ENCODE measurements at regions not wholly inside any gene's neighbourhood (a gene's known extent, or its start where the extent isn't known, plus 50 kb on each side); places are given as distances from the start of the nearest gene placed in this dataset.

DNA sequence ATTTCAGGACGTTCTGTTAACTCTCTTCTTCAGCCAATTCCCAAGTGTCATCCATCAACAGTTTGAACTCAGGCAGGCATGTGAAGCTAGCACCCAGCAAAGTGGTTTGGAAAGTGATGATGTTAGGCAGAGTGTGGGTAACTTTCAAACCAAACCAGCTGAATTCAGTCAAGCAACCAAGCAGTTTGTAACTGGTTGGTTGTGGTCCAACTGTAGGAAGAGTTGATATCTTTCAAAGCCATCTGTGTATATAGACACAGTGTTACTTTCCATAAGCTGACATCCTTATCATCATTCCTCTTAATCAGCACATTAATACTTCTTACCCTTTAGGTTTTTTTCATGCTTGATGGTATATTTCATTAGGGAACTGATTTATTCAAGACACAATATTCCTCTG, 72.2 kb upstream of the NUPR2 start:
- intact Hi-C loops (cut with micrococcal nuclease; ENCODE audit: unreplicated experiment): no loop called here
- TF ChIP-seq, protein P1, sequence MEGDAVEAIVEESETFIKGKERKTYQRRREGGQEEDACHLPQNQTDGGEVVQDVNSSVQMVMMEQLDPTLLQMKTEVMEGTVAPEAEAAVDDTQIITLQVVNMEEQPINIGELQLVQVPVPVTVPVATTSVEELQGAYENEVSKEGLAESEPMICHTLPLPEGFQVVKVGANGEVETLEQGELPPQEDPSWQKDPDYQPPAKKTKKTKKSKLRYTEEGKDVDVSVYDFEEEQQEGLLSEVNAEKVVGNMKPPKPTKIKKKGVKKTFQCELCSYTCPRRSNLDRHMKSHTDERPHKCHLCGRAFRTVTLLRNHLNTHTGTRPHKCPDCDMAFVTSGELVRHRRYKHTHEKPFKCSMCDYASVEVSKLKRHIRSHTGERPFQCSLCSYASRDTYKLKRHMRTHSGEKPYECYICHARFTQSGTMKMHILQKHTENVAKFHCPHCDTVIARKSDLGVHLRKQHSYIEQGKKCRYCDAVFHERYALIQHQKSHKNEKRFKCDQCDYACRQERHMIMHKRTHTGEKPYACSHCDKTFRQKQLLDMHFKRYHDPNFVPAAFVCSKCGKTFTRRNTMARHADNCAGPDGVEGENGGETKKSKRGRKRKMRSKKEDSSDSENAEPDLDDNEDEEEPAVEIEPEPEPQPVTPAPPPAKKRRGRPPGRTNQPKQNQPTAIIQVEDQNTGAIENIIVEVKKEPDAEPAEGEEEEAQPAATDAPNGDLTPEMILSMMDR (conservative IDR thresholded peaks at IDR 0.05; ENCODE audit: low read depth, low read length): no peak
- TF ChIP-seq EZH2 (IDR thresholded peaks at IDR 0.05; ENCODE audit: borderline replicate concordance, low read depth, low read length, poor library complexity, severe bottlenecking): no peak

DNA sequence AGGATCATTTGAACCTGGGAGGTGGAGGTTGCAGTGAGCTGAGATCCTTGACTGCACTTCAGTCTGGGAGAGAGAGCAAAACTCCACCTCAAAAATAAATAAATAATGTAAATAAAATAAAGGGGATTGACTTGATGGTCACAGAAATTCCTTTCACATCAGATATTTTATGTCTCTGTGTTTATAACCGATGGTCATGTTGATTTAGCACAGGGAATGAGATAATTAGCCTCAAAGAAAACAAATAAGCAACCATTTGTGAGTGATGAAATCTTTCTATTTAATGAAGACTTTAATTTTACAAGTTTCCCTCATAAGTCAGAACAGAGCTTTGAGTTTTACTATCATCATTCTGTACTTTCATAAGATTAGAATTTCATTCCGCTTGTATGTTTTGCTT, 64.8 kb upstream of the NUPR2 start:
- POLR2A ChIA-PET (ENCODE audit: low non-redundant PET): no interaction called here
- TF ChIP-seq, protein P1 (conservative IDR thresholded peaks at IDR 0.05; ENCODE audit: low read depth, low read length): no peak
- no peak for TF ChIP-seq EZH2 (IDR thresholded peaks at IDR 0.05; ENCODE audit: borderline replicate concordance, low read depth, low read length, poor library complexity, severe bottlenecking)
- Histone ChIP-seq H3K4me3 (ENCODE audit: low read depth, low read length, poor library complexity, severe bottlenecking) (no peak overlapping the region), H3K27ac (ENCODE audit: low read depth, low read length, poor library complexity, severe bottlenecking) (no peak overlapping the region), H3K9me3 (ENCODE audit: low read depth, low read length, poor library complexity, severe bottlenecking) (no peaks in the 10 kb centered on the region), H3K4me1 (ENCODE audit: insufficient read depth, low read length, poor library complexity, severe bottlenecking) (no peaks in the 10 kb centered on the region), H3K36me3 (ENCODE audit: insufficient read depth, low read length, poor library complexity, severe bottlenecking) (no peaks in the 10 kb centered on the region), H3K27me3 (replicated peaks; ENCODE audit: insufficient read depth, low read depth, low read length, poor library complexity) (no peaks in the 10 kb centered on the region)
- CTCF ChIA-PET: no interaction called here
- DNase-seq (ENCODE audit: low spot score): no peak
- BruUV-seq (replicated peaks): no TSS peak
- intact Hi-C loops (cut with micrococcal nuclease; ENCODE audit: unreplicated experiment): no loop called here

More for the DNA sequence above, 72.2 kb upstream of the NUPR2 start:
- Histone ChIP-seq H3K9me3 (ENCODE audit: low read depth, low read length, poor library complexity, severe bottlenecking) (no peaks in the 10 kb centered on the region), H3K27ac (ENCODE audit: low read depth, low read length, poor library complexity, severe bottlenecking) (no peak overlapping the region), H3K27me3 (replicated peaks; ENCODE audit: insufficient read depth, low read depth, low read length, poor library complexity) (no peaks in the 10 kb centered on the region), H3K4me1 (ENCODE audit: insufficient read depth, low read length, poor library complexity, severe bottlenecking) (no peaks in the 10 kb centered on the region), H3K4me3 (ENCODE audit: low read depth, low read length, poor library complexity, severe bottlenecking) (no peak overlapping the region), H3K36me3 (ENCODE audit: insufficient read depth, low read length, poor library complexity, severe bottlenecking) (no peaks in the 10 kb centered on the region)
- CTCF ChIA-PET: no interaction called here
- DNase-seq (ENCODE audit: low spot score): no peak
- POLR2A ChIA-PET (ENCODE audit: low non-redundant PET): no interaction called here
- no TSS peak for BruUV-seq (replicated peaks)

DNA sequence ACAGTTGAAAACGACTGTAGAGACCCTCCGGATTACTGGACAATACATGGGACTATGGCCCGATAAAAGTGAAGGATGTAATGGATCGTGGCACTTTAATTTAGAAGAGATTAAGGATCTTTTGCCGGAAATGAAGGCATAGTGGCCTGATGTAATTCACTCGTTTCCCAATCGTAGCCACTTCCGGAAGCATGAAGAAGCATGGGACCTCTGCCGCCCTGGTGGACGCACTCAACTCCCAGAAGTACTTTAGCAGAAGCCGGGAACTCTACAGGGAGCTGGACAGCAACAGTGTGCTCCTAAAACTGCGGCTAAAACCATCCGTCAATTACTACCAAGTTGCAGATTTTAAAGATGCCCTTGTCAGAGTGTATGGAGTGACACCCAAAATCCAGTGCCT, 59.6 kb upstream of the NUPR2 start:
- POLR2A ChIA-PET (ENCODE audit: low non-redundant PET): no interaction called here
- DNase-seq (ENCODE audit: low spot score): no peak
- no TSS peak for BruUV-seq (replicated peaks)
- Histone ChIP-seq H3K27ac (ENCODE audit: low read depth, low read length, poor library complexity, severe bottlenecking) (no peak overlapping the region), H3K36me3 (ENCODE audit: insufficient read depth, low read length, poor library complexity, severe bottlenecking) (no peaks in the 10 kb centered on the region), H3K4me3 (ENCODE audit: low read depth, low read length, poor library complexity, severe bottlenecking) (no peak overlapping the region), H3K27me3 (replicated peaks; ENCODE audit: insufficient read depth, low read depth, low read length, poor library complexity) (no peaks in the 10 kb centered on the region), H3K4me1 (ENCODE audit: insufficient read depth, low read length, poor library complexity, severe bottlenecking) (no peaks in the 10 kb centered on the region), H3K9me3 (ENCODE audit: low read depth, low read length, poor library complexity, severe bottlenecking) (no peaks in the 10 kb centered on the region)
- intact Hi-C loops (cut with micrococcal nuclease; ENCODE audit: unreplicated experiment): no loop called here
- TF ChIP-seq, protein P1 (conservative IDR thresholded peaks at IDR 0.05; ENCODE audit: low read depth, low read length): no peak
- no peak for TF ChIP-seq EZH2 (IDR thresholded peaks at IDR 0.05; ENCODE audit: borderline replicate concordance, low read depth, low read length, poor library complexity, severe bottlenecking)
- CTCF ChIA-PET: no interaction called here

All from A673 (cell line).